ENCODE measurements at regions not wholly inside any gene's neighbourhood (a gene's known extent, or its start where the extent isn't known, plus 50 kb on each side); places are given as distances from the start of the nearest gene placed in this dataset.

DNA sequence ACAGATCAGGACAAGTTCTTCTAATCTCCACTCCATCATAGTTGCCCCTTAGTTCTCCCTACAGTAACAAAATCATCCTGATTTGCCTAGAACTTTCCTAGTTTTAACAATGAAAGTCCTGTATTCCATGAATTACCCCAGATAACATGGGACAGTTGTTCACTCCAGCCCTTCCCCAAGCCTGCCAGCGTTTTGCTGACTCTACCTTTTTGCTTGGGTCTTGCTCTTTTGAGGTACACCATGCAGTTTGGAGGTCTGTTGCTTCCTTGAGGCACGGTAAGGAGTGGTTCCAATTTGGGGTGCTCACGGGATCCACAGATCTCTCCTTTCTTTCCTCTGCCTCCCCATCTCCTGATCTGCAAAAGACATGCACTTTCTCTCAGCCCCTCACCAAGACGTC is 61.6 kb upstream of the DYRK2 start:
- no peaks in the 10 kb centered on the region for H3K9me3 ChIP-seq (ENCODE audit: control insufficient read depth, low read depth, low read length)
- no CpG with 5 or more reads among the region's 4 CpGs for WGBS (ENCODE audit: extremely low coverage, insufficient read length, low lambda C conversion rate)
- no peak overlapping the region for H3K4me2 ChIP-seq (ENCODE audit: insufficient read depth, insufficient read length, low read length)
- H3K9ac ChIP-seq (ENCODE audit: extremely low read depth, insufficient read length, low read length) = no peak overlapping the region
- H3K36me3 Mint-ChIP-seq (ENCODE audit: insufficient read depth in 1 of 3, low read depth in 3 of 3) = no peaks in the 10 kb centered on the region
- no peak overlapping the region for H3K14ac ChIP-seq (ENCODE audit: insufficient read depth, low read length)
- no peaks in the 10 kb centered on the region for H3K79me2 ChIP-seq (ENCODE audit: insufficient read depth, low read length)
- H3K23me2 ChIP-seq (ENCODE audit: insufficient read length, low read depth, low read length, poor library complexity, severe bottlenecking) = no peaks in the 10 kb centered on the region
- no peaks in the 10 kb centered on the region for H3K27me3 ChIP-seq (ENCODE audit: insufficient read depth, low read length)
- no peaks in the 10 kb centered on the region for H3K27me3 Mint-ChIP-seq (ENCODE audit: low read depth)
- H3K4me3 Mint-ChIP-seq = no peak overlapping the region
- H3K27ac Mint-ChIP-seq = no peak overlapping the region; a peak in 1 of 7 replicates
- H3K23ac ChIP-seq (ENCODE audit: insufficient read length, low read depth, low read length) = no peak overlapping the region
- H3K56ac ChIP-seq (ENCODE audit: insufficient read length, low read depth, low read length) = no peak overlapping the region
- no peak overlapping the region for H2BK15ac ChIP-seq (ENCODE audit: low read depth, low read length)
- H3K79me1 ChIP-seq (ENCODE audit: insufficient read depth, low read depth, low read length, poor library complexity, severe bottlenecking) = no peaks in the 10 kb centered on the region
- no peak overlapping the region for H4K91ac ChIP-seq (ENCODE audit: insufficient read length, low read depth, low read length)
- H2BK12ac ChIP-seq (ENCODE audit: insufficient read length, low read depth, low read length) = no peak overlapping the region
- TF ChIP-seq CTCF (conservative IDR thresholded peaks at IDR 0.05) = no peak
- no peak overlapping the region for H3K27ac ChIP-seq (ENCODE audit: insufficient read length, low read depth, low read length)
- no peak for DNase-seq
- no peak overlapping the region for H3T11ph ChIP-seq (ENCODE audit: low read length)
- H2AFZ ChIP-seq (ENCODE audit: low read length) = no peak overlapping the region
- H4K20me1 ChIP-seq (ENCODE audit: control insufficient read depth, insufficient read depth, insufficient read length) = no peaks in the 10 kb centered on the region
- H3K4ac ChIP-seq (ENCODE audit: low read depth, low read length) = no peak overlapping the region
- no peak overlapping the region for H2BK20ac ChIP-seq (ENCODE audit: low read depth, low read length, poor library complexity, severe bottlenecking)
- no peak overlapping the region for H4K5ac ChIP-seq (ENCODE audit: insufficient read length, low read depth, low read length)
- no peaks in the 10 kb centered on the region for H3K9me3 Mint-ChIP-seq
- H3K4me1 ChIP-seq (ENCODE audit: insufficient read depth, low read length) = no peaks in the 10 kb centered on the region
- no peak overlapping the region for H2BK5ac ChIP-seq (ENCODE audit: insufficient read length, low read length)
- H2AK5ac ChIP-seq (ENCODE audit: insufficient read length, low read length) = no peak overlapping the region
- no peak overlapping the region for H3K18ac ChIP-seq (ENCODE audit: insufficient read length, low read depth, low read length)
- H4K8ac ChIP-seq (replicated peaks; ENCODE audit: insufficient read length, low read depth, low read length) = no peak overlapping the region
- H2BK120ac ChIP-seq (ENCODE audit: low read depth, low read length, poor library complexity, severe bottlenecking) = no peak overlapping the region
- peaks cover under 1 to 5% of the 10 kb centered on the region in 2 experiments; a peak in 2 of 4 replicates for H3K4me1 Mint-ChIP-seq
